Raji (cell line): ENCODE measurements at regions not wholly inside any gene's neighbourhood (a gene's known extent, or its start where the extent isn't known, plus 50 kb on each side); places are given as distances from the start of the nearest gene placed in this dataset.

Experiments used
- POLR2A ChIP-seq: IDR thresholded peaks from 2 replicates; pipeline ENCODE4 v1.6.1; 2011; ENCODE audit warnings: low read depth, low read length, control low read depth; ENCODE audit not compliant: insufficient read depth

- TF ChIP-seq POLR2A: no peak
Observed at GRCh38 chr13:104632736-104633135, 1566.5 kb upstream of the SLC10A2 start.

GRCh38 chr13:104625201-104625600 is 1559.0 kb upstream of the SLC10A2 start:
- TF ChIP-seq POLR2A: no peak

- TF ChIP-seq POLR2A: no peak
Observed at GRCh38 chr13:104616990-104617389, 1550.8 kb upstream of the SLC10A2 start.

GRCh38 chr13:104614361-104615145 is 1548.3 kb upstream of the SLC10A2 start:
- TF ChIP-seq POLR2A: no peak

GRCh38 chr13:104608331-104608730 is 1542.1 kb upstream of the SLC10A2 start:
- no peak for TF ChIP-seq POLR2A

- no peak for TF ChIP-seq POLR2A
Observed at GRCh38 chr13:104597546-104598180, 1531.4 kb upstream of the SLC10A2 start.

GRCh38 chr13:104595511-104595910 is 1529.3 kb upstream of the SLC10A2 start:
- TF ChIP-seq POLR2A: no peak

- no peak for TF ChIP-seq POLR2A
Observed at GRCh38 chr13:104594806-104595205, 1528.6 kb upstream of the SLC10A2 start.

GRCh38 chr13:104593693-104594092 is 1527.5 kb upstream of the SLC10A2 start:
- TF ChIP-seq POLR2A: no peak

GRCh38 chr13:104593251-104593576 is 1527.0 kb upstream of the SLC10A2 start:
- TF ChIP-seq POLR2A: no peak

GRCh38 chr13:104592545-104593250 is 1526.5 kb upstream of the SLC10A2 start:
- no peak for TF ChIP-seq POLR2A

GRCh38 chr13:104592127-104592526 is 1525.9 kb upstream of the SLC10A2 start:
- TF ChIP-seq POLR2A: no peak

GRCh38 chr13:104586051-104586746 is 1520.0 kb upstream of the SLC10A2 start:
- no peak for TF ChIP-seq POLR2A

GRCh38 chr13:104584481-104584880 is 1518.3 kb upstream of the SLC10A2 start:
- TF ChIP-seq POLR2A: no peak

GRCh38 chr13:104580931-104581330 is 1514.7 kb upstream of the SLC10A2 start:
- no peak for TF ChIP-seq POLR2A
